Neuronal stem cell (in vitro differentiated cells): ENCODE measurements at regions not wholly inside any gene's neighbourhood (a gene's known extent, or its start where the extent isn't known, plus 50 kb on each side); places are given as distances from the start of the nearest gene placed in this dataset.
A peak's percentile ranks its signal among the peaks of the same experiment; 100 is the strongest.

Source experiments
- DNase-seq: peaks from one replicate; pipeline ENCODE4 v3.0.0-alpha.2; 2013; ENCODE audit warnings: low spot score
- H2AFZ ChIP-seq: one replicate; pipeline ENCODE4 v1.6.1; 2013; ENCODE audit warnings: mild to moderate bottlenecking, low read length, inconsistent platforms
- H2AK5ac ChIP-seq: 2 replicates; pipeline ENCODE4 v1.6.1; 2013; ENCODE audit warnings: low read depth, mild to moderate bottlenecking, inconsistent platforms, low read length, moderate library complexity, mixed read lengths
- H2BK120ac ChIP-seq: 2 replicates; pipeline ENCODE4 v1.6.1; 2013; ENCODE audit warnings: low read depth, mild to moderate bottlenecking, inconsistent platforms, low read length, moderate library complexity, mixed read lengths
- H2BK12ac ChIP-seq: one replicate; pipeline ENCODE4 v1.6.1; 2013; ENCODE audit warnings: low read length, inconsistent platforms
- H2BK15ac ChIP-seq: 2 replicates; pipeline ENCODE4 v1.6.1; 2013; ENCODE audit warnings: mild to moderate bottlenecking, low read length, inconsistent platforms, mixed read lengths
- H2BK5ac ChIP-seq: one replicate; pipeline ENCODE4 v1.6.1; 2013; ENCODE audit warnings: inconsistent platforms, mild to moderate bottlenecking, low read length, moderate library complexity
- H3K14ac ChIP-seq: one replicate; pipeline ENCODE4 v1.6.1; 2013; ENCODE audit warnings: low read length, inconsistent platforms
- H3K18ac ChIP-seq: 2 replicates; pipeline ENCODE4 v1.6.1; 2013; ENCODE audit warnings: low read length, inconsistent platforms
- H3K23ac ChIP-seq: 2 replicates; pipeline ENCODE4 v1.6.1; 2013; ENCODE audit warnings: low read depth, mild to moderate bottlenecking, mixed read lengths, low read length, inconsistent platforms; ENCODE audit not compliant: poor library complexity
- H3K27ac ChIP-seq: replicated peaks from 3 replicates; pipeline ENCODE4 v1.5.1; 2013; ENCODE audit warnings: low read length, inconsistent platforms
- H3K27me3 ChIP-seq, 3 experiments: 2 replicates each; pipeline ENCODE4 v1.6.1; 2013; ENCODE audit warnings: low read length in 3 of 3, mild to moderate bottlenecking in 2 of 3, inconsistent platforms in 1 of 3, low read depth in 1 of 3, mixed read lengths in 1 of 3, moderate library complexity in 1 of 3; ENCODE audit not compliant: control insufficient read depth in 3 of 3, insufficient read depth in 3 of 3
- H3K36me3 ChIP-seq, 2 donors: replicated peaks in 1 of 2; 2 replicates each; pipeline ENCODE4 v1.6.1; 2013; ENCODE audit warnings: low read length in 2 of 2; ENCODE audit not compliant: control insufficient read depth in 2 of 2, insufficient read depth in 2 of 2
- H3K4ac ChIP-seq: 2 replicates; pipeline ENCODE4 v1.6.1; 2013; ENCODE audit warnings: inconsistent platforms, mild to moderate bottlenecking, low read length, moderate library complexity
- H3K4me1 ChIP-seq, 2 donors: 1 replicate in 1 of 2; 2 replicates in 1 of 2; pipeline ENCODE4 v1.6.1; 2013; ENCODE audit warnings: low read length in 2 of 2, low read depth in 1 of 2; ENCODE audit not compliant: control insufficient read depth in 2 of 2, insufficient read depth in 1 of 2
- H3K4me2 ChIP-seq: one replicate; pipeline ENCODE4 v1.6.1; 2013; ENCODE audit warnings: mild to moderate bottlenecking, low read length, inconsistent platforms; ENCODE audit not compliant: insufficient read depth, poor library complexity, severe bottlenecking
- H3K4me3 ChIP-seq, 2 donors: 2 replicates each; pipeline ENCODE4 v1.5.1; 2013; ENCODE audit warnings: low read length in 2 of 2, mild to moderate bottlenecking in 2 of 2, inconsistent platforms in 1 of 2, moderate library complexity in 1 of 2
- H3K79me1 ChIP-seq: one replicate; pipeline ENCODE4 v1.6.1; 2013; ENCODE audit warnings: low read depth, mild to moderate bottlenecking, inconsistent platforms, low read length, moderate library complexity
- H3K9ac ChIP-seq: one replicate; pipeline ENCODE4 v1.6.1; 2013; ENCODE audit warnings: mild to moderate bottlenecking, low read depth, low read length, inconsistent platforms; ENCODE audit not compliant: poor library complexity
- H3K9me3 ChIP-seq, 2 donors: replicated peaks in 1 of 2; 2 replicates each; pipeline versions ENCODE3 to v1.6.1; 2013; ENCODE audit warnings: low read length in 2 of 2, mild to moderate bottlenecking in 2 of 2, inconsistent platforms in 1 of 2, low read depth in 1 of 2, mixed read lengths in 1 of 2, moderate library complexity in 1 of 2; ENCODE audit not compliant: control insufficient read depth in 2 of 2, insufficient read depth in 1 of 2
- H4K8ac ChIP-seq: one replicate; pipeline ENCODE4 v1.6.1; 2013; ENCODE audit warnings: low read depth, mild to moderate bottlenecking, inconsistent platforms, low read length, moderate library complexity
- H4K91ac ChIP-seq: one replicate; pipeline ENCODE4 v1.6.1; 2013; ENCODE audit warnings: low read length, low read depth, mild to moderate bottlenecking, inconsistent platforms; ENCODE audit not compliant: poor library complexity
- WGBS, 2 donors: extraction: QIAGEN DNeasy Blood & Tissue Kit; methylation state at CpG; one replicate each; pipeline ENCODE4 v1.1.7; 2013; ENCODE audit warnings: missing lambda C conversion rate in 2 of 2, mixed read lengths in 1 of 2; ENCODE audit not compliant: insufficient read length in 2 of 2, insufficient replicate concordance in 1 of 2; ENCODE audit errors: extremely low coverage in 2 of 2; 5-methylcytosine and 5-hydroxymethylcytosine counted together

GRCh38 chr7:115477193-115477651 is 553.3 kb downstream of the TFEC start:
- Histone ChIP-seq H3K23ac (no peak overlapping the region), H3K27ac (no peak overlapping the region), H2BK5ac (no peak overlapping the region), H3K14ac (no peak overlapping the region), H4K91ac (no peak overlapping the region), H3K9me3 (no peaks in the 10 kb centered on the region), H4K8ac (no peak overlapping the region), H3K4me1 (peaks cover 3 to 6% of the 10 kb centered on the region in 2 donors), H2BK120ac (no peak overlapping the region), H3K36me3 (no peaks in the 10 kb centered on the region), H2AFZ (peak overlapping the region; percentile 41), H3K9ac (no peak overlapping the region), H3K4me3 (peak overlapping the region in 1 of 2 donors; percentile 70), H3K4ac (no peak overlapping the region), H3K4me2 (peak overlapping the region; percentile 77), H3K79me1 (no peaks in the 10 kb centered on the region), H2AK5ac (no peak overlapping the region), H2BK15ac (no peak overlapping the region), H3K18ac (peak overlapping the region; percentile 57), H3K27me3 (peaks cover 0 to 3% (median 0%) of the 10 kb centered on the region in 3 experiments), H2BK12ac (no peak overlapping the region)
- peak; percentile 44 for DNase-seq
- WGBS, 2 donors = no CpG with 5 or more reads among the region's 30 CpGs

DNA sequence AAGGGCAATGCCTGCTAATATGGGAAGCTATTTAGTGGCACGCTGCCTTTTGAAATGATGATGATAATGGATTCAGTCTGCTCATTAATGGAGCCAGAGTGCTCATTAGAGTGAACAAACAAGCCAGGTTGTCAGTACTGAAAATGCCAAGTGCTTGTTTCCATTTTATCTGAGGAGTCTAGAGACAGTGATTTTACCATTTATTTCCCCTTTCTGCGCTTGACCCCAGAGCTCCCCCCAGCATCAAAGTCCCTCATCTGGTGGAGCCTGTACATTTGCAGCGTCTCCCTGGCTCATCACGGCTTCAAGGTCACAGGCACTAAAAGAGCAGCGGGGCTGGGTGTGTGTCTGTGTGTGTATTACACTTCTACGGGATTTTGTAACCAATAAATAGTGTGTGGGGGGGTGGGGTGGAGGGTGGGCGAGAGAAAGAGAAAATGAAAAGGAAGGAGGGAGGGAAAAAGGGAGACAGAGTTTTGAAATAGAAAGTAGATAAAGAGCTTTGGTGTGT is 553.8 kb downstream of the TFEC start:
- Histone ChIP-seq H4K8ac (no peak overlapping the region), H3K79me1 (no peaks in the 10 kb centered on the region), H2BK15ac (no peak overlapping the region), H2BK120ac (no peak overlapping the region), H3K4ac (no peak overlapping the region), H3K4me3 (peak overlapping the region in 1 of 2 donors; percentile 61), H2AFZ (peak overlapping the region; percentile 41), H3K14ac (no peak overlapping the region), H3K4me1 (peaks cover 3 to 6% of the 10 kb centered on the region in 2 donors), H3K27me3 (peaks cover 0 to 3% (median 0%) of the 10 kb centered on the region in 3 experiments), H3K36me3 (no peaks in the 10 kb centered on the region), H3K9ac (no peak overlapping the region), H3K4me2 (peak overlapping the region; percentile 77), H3K9me3 (no peaks in the 10 kb centered on the region), H3K18ac (peak overlapping the region; percentile 76), H3K27ac (no peak overlapping the region), H2BK5ac (no peak overlapping the region), H2AK5ac (no peak overlapping the region), H2BK12ac (no peak overlapping the region), H4K91ac (no peak overlapping the region), H3K23ac (no peak overlapping the region)
- WGBS, 2 donors = no CpG with 5 or more reads among the region's 7 CpGs
- DNase-seq = peak; percentile 35

- no peak overlapping the region for H3K27ac ChIP-seq
- no peak overlapping the region for H3K9ac ChIP-seq
- no peak overlapping the region for H2AK5ac ChIP-seq
- H3K14ac ChIP-seq = no peak overlapping the region
- no peak overlapping the region for H3K4ac ChIP-seq
- peaks cover 3 to 6% of the 10 kb centered on the region in 2 donors for H3K4me1 ChIP-seq
- H3K4me2 ChIP-seq = peak overlapping the region; percentile 35
- H3K79me1 ChIP-seq = no peaks in the 10 kb centered on the region
- H4K91ac ChIP-seq = no peak overlapping the region
- peaks cover 0 to 3% (median 0%) of the 10 kb centered on the region in 3 experiments for H3K27me3 ChIP-seq
- no peak overlapping the region for H2BK15ac ChIP-seq
- H3K4me3 ChIP-seq = no peak overlapping the region
- DNase-seq = peak; percentile 48
- no peak overlapping the region for H3K18ac ChIP-seq
- no CpG with 5 or more reads among the region's 14 CpGs for WGBS, 2 donors
- H3K23ac ChIP-seq = no peak overlapping the region
- peak overlapping the region; percentile 67 for H2AFZ ChIP-seq
- H2BK5ac ChIP-seq = no peak overlapping the region
- H2BK12ac ChIP-seq = no peak overlapping the region
- H3K36me3 ChIP-seq = no peaks in the 10 kb centered on the region
- no peaks in the 10 kb centered on the region for H3K9me3 ChIP-seq
- no peak overlapping the region for H2BK120ac ChIP-seq
- no peak overlapping the region for H4K8ac ChIP-seq
Observed at GRCh38 chr7:115475761-115476385, 554.0 kb downstream of the MDFIC start.

DNA sequence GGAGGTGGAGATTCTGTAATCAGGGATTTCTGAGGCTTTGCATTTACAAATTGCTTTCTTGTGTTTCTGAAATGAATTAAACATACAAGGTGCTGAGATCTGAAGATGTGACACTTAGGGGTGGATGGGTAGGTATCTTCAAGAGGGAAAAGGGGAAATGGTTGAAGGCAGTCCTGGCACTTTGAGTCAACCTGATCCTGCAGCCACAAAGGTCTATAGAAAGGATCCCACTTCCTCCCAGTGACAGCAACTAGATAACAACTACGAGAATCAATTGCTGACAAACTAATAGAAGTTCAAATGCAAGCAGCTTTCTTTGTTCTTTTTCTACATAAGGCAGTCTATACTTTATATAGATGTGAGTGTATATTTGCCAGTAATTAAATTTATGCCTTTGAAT is 553.3 kb downstream of the MDFIC start:
- no CpG with 5 or more reads among the region's 1 CpG for WGBS, 2 donors
- no peak overlapping the region for H3K4me2 ChIP-seq
- H3K23ac ChIP-seq = no peak overlapping the region

More for the DNA sequence above, 553.3 kb downstream of the MDFIC start:
- Histone ChIP-seq H4K91ac (no peak overlapping the region), H4K8ac (no peak overlapping the region), H3K36me3 (no peaks in the 10 kb centered on the region), H3K9ac (no peak overlapping the region), H2AFZ (peak overlapping the region; percentile 67), H3K79me1 (no peaks in the 10 kb centered on the region), H3K18ac (no peak overlapping the region), H3K9me3 (no peaks in the 10 kb centered on the region), H3K4me3 (no peak overlapping the region), H3K4me1 (peaks cover 3 to 6% of the 10 kb centered on the region in 2 donors), H2AK5ac (no peak overlapping the region), H3K27me3 (peaks cover 0 to 3% (median 0%) of the 10 kb centered on the region in 3 experiments), H2BK120ac (no peak overlapping the region), H2BK15ac (no peak overlapping the region), H3K27ac (no peak overlapping the region), H2BK12ac (no peak overlapping the region), H3K4ac (no peak overlapping the region), H2BK5ac (no peak overlapping the region), H3K14ac (no peak overlapping the region)
- no peak for DNase-seq
